GM19043 (cell line): ENCODE measurements at regions not wholly inside any gene's neighbourhood (a gene's known extent, or its start where the extent isn't known, plus 50 kb on each side); places are given as distances from the start of the nearest gene placed in this dataset.

Experiments used
- ATAC-seq: cut with Tn5 transposase; IDR thresholded peaks from one replicate; pipeline ENCODE4 v1.9.1; 2021; ENCODE audit warnings: low read depth; ENCODE audit not compliant: unreplicated experiment

- no peak for ATAC-seq
These were observed 63.2 kb upstream of the CCDC190 start for GRCh38 chr1:162924179-162924578.

GRCh38 chr1:162922201-162922600, 61.2 kb upstream of the CCDC190 start:
- ATAC-seq = no peak

GRCh38 chr1:162921311-162921710, 60.3 kb upstream of the CCDC190 start:
- no peak for ATAC-seq

GRCh38 chr1:162919034-162919433, 58.1 kb upstream of the CCDC190 start:
- no peak for ATAC-seq

- ATAC-seq = no peak
These were observed 57.3 kb upstream of the CCDC190 start for GRCh38 chr1:162918151-162918754.

GRCh38 chr1:162916821-162917613, 56.0 kb upstream of the CCDC190 start:
- no peak for ATAC-seq

- no peak for ATAC-seq
These were observed 55.4 kb upstream of the CCDC190 start for GRCh38 chr1:162916407-162916806.

- no peak for ATAC-seq
These were observed 53.6 kb upstream of the CCDC190 start for GRCh38 chr1:162914601-162915000.

- no peak for ATAC-seq
These were observed 52.4 kb upstream of the CCDC190 start for GRCh38 chr1:162913345-162913744.

- ATAC-seq = no peak
These were observed 51.2 kb upstream of the CCDC190 start for GRCh38 chr1:162912061-162912667.
